Aorta (tissue), 5 donors: ENCODE measurements at regions not wholly inside any gene's neighbourhood (a gene's known extent, or its start where the extent isn't known, plus 50 kb on each side); places are given as distances from the start of the nearest gene placed in this dataset.
A peak's percentile ranks its signal among the peaks of the same experiment; 100 is the strongest.

Experiments used
- ATAC-seq: fragments of 200-7000 bp; cut with Tn5 transposase; one replicate; pipeline ENCODE4 v1.9.1; 2022; ENCODE audit warnings: moderate library complexity; ENCODE audit not compliant: low FRiP score
- DNase-seq, 2 donors: peaks; one replicate each; pipeline ENCODE4 v3.0.0-alpha.2; 2020
- H3K27ac ChIP-seq, 2 donors: one replicate each; pipeline ENCODE4 v1.5.1; 2013; ENCODE audit warnings: low read length in 2 of 2, mild to moderate bottlenecking in 2 of 2, moderate library complexity in 2 of 2, control low read depth in 1 of 2, inconsistent platforms in 1 of 2, low read depth in 1 of 2
- H3K27me3 ChIP-seq, 2 donors: one replicate each; pipeline ENCODE4 v1.6.1; 2013; ENCODE audit warnings: control low read depth in 1 of 2, low read length in 1 of 2, mild to moderate bottlenecking in 1 of 2, moderate library complexity in 1 of 2; ENCODE audit not compliant: insufficient read depth in 2 of 2, control insufficient read depth in 1 of 2
- H3K36me3 ChIP-seq, 2 donors: one replicate each; pipeline ENCODE4 v1.6.1; 2013; ENCODE audit warnings: control low read depth in 1 of 2, low read length in 1 of 2, mild to moderate bottlenecking in 1 of 2; ENCODE audit not compliant: insufficient read depth in 2 of 2, control insufficient read depth in 1 of 2
- H3K4me1 ChIP-seq, 2 donors: one replicate each; pipeline ENCODE4 v1.6.1; 2013; ENCODE audit warnings: low read length in 2 of 2, control low read depth in 1 of 2, mild to moderate bottlenecking in 1 of 2, moderate library complexity in 1 of 2; ENCODE audit not compliant: insufficient read depth in 2 of 2, control insufficient read depth in 1 of 2
- H3K4me3 ChIP-seq, 2 donors: one replicate each; pipeline ENCODE4 v1.5.1; 2013; ENCODE audit warnings: low read length in 2 of 2, control low read depth in 1 of 2, mild to moderate bottlenecking in 1 of 2
- H3K9me3 ChIP-seq: one replicate; pipeline ENCODE4 v1.6.1; 2013; ENCODE audit warnings: mild to moderate bottlenecking, low read length; ENCODE audit not compliant: control insufficient read depth
- WGBS, 2 donors: extraction: QIAGEN DNeasy Blood & Tissue Kit; methylation state at CpG; one replicate each; pipeline ENCODE4 v1.1.7; 2013; 5-methylcytosine and 5-hydroxymethylcytosine counted together
- intact Hi-C, 2 donors: fragments of 100-400 bp; cut with DNase I; formaldehyde crosslinking; loops; one replicate each; pipeline versions ENCODE4 v1.14.2 to v1.15.0; 2022
- donor health status: healthy with polysubstance abuse.
- donor health status: Bipolar disorder and iron deficiency.
- donor health status: DM: no; HTN: no; CAD: no.
- donor health status: DM: no; HTN: no; CAD: no.
- donor health status: DM: yes; HTN: yes; CAD: no.

DNA sequence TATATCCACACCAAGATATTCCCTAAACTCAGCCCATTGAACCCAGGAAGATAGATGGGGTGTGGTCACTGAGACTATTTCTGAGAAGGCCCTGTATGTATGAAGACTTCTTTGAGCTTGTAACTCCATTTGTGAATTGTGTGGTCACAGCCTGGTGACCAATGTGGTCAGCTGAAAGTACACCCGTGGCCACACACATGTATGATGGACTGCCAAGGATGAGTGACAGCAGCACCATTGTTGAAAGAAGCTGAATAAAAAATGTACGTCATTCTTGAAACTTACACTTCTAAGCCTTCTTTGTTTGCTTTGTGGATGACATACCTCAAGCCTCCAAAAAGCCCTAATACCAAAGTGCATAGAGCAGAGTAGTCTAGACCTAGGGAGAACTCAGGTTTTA is 581.4 kb downstream of the RAB28 start:
- DNase-seq = no peak
- no peak overlapping the region for H3K27ac ChIP-seq
- intact Hi-C loops = no loop called here
- no peak overlapping the region for H3K4me3 ChIP-seq
- H3K4me1 ChIP-seq = no peaks in the 10 kb centered on the region
- H3K9me3 ChIP-seq = no peaks in the 10 kb centered on the region
- WGBS, 2 donors = 66 to 77% methylated on average over 2 of the region's 2 CpGs
- no peaks in the 10 kb centered on the region for H3K36me3 ChIP-seq
- H3K27me3 ChIP-seq = peaks cover 0 to 2% of the 10 kb centered on the region in 2 donors
- ATAC-seq = no peak

GRCh38 chr4:12897954-12898353 is 586.2 kb downstream of the RAB28 start:
- peaks cover 1% of the 10 kb centered on the region for H3K9me3 ChIP-seq
- no peak overlapping the region for H3K27ac ChIP-seq
- no peaks in the 10 kb centered on the region for H3K36me3 ChIP-seq
- 60 to 65% methylated on average over 4 of the region's 4 CpGs for WGBS, 2 donors
- peaks cover 0 to 2% of the 10 kb centered on the region in 2 donors for H3K27me3 ChIP-seq
- DNase-seq = no peak
- intact Hi-C loops = no loop called here
- no peak for ATAC-seq
- H3K4me1 ChIP-seq = no peaks in the 10 kb centered on the region
- H3K4me3 ChIP-seq = no peak overlapping the region

- ATAC-seq = no peak
- 84 to 93% methylated on average over 1 of the region's 1 CpG for WGBS, 2 donors
- Histone ChIP-seq H3K27me3 (no peaks in the 10 kb centered on the region), H3K27ac (no peak overlapping the region), H3K4me3 (no peak overlapping the region), H3K36me3 (no peaks in the 10 kb centered on the region), H3K4me1 (no peaks in the 10 kb centered on the region), H3K9me3 (peaks cover 1% of the 10 kb centered on the region)
- intact Hi-C loops = no loop called here
- DNase-seq = no peak
Measured at GRCh38 chr4:12894062-12894461, 590.1 kb downstream of the RAB28 start.

- no peaks in the 10 kb centered on the region for H3K4me1 ChIP-seq
- H3K27me3 ChIP-seq = no peaks in the 10 kb centered on the region
- intact Hi-C loops = no loop called here
- H3K36me3 ChIP-seq = no peaks in the 10 kb centered on the region
- H3K27ac ChIP-seq = no peak overlapping the region
- WGBS, 2 donors = 31 to 38% methylated on average over 3 of the region's 3 CpGs
- peaks cover under 1% of the 10 kb centered on the region for H3K9me3 ChIP-seq
- ATAC-seq (peak; percentile 70), DNase-seq (peak in 1 of 2 donors; percentile 43)
- H3K4me3 ChIP-seq = no peak overlapping the region
Measured at GRCh38 chr4:12889054-12889453, 595.1 kb downstream of the RAB28 start.

DNA sequence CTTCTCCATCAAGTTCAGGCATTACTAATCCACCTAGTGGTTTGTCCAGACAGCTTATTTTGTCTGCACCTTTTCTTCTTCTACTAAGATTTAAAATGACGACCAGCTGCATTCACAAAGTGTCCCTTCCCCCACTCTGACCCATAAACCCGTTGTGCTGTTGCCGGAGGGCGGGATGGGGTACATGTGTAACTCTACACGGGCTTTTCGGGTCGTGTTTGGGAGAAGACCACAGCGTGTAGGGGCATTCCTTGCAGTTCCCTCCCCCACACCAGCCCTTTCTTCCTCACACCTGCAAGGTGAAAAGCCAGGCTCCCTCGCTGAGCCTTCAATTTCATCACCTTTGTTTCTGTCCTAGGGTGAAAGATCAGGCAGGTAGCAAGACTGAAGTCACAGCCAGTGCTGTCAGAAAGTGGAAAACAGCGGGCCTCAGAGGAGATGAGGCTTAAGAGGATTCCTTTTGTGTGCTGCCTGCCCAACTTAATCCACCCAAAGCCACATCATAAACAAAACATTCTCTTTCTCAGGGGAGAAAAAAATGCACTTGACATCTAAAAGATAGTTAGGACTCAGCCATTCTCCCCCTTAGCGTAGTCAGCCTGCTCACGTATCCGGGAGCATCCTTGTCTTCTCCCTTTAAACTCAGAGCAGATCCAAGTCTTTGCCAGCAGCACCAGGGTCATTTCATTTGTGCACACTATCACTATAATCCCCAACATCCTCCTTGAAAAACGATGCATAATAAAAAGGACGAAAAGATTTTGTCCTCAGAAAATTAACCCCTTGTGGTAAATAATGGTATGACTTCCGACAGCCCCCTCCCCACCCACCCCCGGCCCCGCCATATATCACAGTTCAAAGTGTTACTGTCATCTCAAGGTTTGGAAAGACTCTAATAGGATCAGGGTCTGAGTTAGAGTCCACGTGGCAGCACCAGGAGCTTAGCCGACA is 599.0 kb downstream of the RAB28 start:
- H3K9me3 ChIP-seq = peaks cover 1% of the 10 kb centered on the region
- WGBS, 2 donors = 58 to 64% methylated on average over 20 of the region's 20 CpGs
- H3K4me3 ChIP-seq = no peak overlapping the region
- DNase-seq (no peak), ATAC-seq (no peak)
- no peaks in the 10 kb centered on the region for H3K27me3 ChIP-seq
- H3K4me1 ChIP-seq = no peaks in the 10 kb centered on the region
- intact Hi-C loops = no loop called here
- H3K36me3 ChIP-seq = no peaks in the 10 kb centered on the region
- no peak overlapping the region for H3K27ac ChIP-seq

DNA sequence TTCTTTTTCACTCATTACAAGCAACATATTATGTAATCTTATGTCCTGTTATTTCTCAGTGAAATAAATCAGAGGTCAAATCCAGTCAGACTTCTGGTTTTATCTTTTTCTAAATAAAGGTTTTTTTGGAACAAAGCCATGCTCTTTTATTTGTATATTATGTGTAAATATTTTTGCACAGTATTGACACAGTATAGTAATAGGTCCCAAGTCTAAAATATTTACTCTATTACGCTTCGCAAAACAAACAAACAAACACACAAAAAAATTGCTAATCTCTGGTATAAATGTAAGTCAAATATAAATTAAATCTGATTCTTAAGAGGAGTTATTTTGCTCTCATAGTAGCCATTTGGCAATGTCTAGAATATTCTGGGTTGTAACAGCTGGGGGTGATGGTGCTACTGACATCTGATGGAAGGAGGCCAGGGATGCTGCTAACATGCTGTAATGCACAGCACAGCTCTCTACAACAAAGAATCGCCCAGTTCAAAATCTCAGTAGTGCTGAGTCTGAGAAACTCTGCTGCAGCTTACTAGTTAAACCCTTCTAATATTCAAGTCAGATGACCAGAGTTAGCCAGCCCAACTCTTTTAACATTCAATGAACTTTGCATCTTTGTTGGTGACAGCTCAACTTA is 602.1 kb downstream of the RAB28 start:
- Histone ChIP-seq H3K4me3 (no peak overlapping the region), H3K9me3 (peaks cover 1% of the 10 kb centered on the region), H3K4me1 (no peaks in the 10 kb centered on the region), H3K27me3 (no peaks in the 10 kb centered on the region), H3K36me3 (no peaks in the 10 kb centered on the region), H3K27ac (no peak overlapping the region)
- DNase-seq = no peak
- no peak for ATAC-seq
- intact Hi-C loops = no loop called here
- WGBS, 2 donors = 88% methylated on average over 3 of the region's 3 CpGs

DNA sequence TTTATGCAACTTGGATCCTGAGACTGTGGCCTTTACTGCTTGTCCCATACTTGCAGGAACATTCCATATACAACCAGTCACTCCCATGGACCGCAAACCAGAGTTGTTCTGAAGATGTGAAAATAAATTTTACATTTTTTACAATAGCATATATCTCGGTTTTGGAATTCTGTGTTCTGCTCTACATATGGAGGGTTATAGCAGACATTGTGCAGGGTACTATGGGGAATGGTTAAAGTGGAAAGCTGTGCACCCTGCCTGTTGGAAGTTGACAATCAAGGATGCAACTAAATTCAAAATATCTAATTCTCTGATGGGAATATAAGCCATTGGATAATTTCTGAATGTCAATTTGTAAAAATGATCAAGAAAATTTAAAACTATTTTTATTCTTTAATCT is 603.3 kb downstream of the RAB28 start:
- WGBS, 2 donors = 91 to 95% methylated on average over 2 of the region's 2 CpGs

DNA sequence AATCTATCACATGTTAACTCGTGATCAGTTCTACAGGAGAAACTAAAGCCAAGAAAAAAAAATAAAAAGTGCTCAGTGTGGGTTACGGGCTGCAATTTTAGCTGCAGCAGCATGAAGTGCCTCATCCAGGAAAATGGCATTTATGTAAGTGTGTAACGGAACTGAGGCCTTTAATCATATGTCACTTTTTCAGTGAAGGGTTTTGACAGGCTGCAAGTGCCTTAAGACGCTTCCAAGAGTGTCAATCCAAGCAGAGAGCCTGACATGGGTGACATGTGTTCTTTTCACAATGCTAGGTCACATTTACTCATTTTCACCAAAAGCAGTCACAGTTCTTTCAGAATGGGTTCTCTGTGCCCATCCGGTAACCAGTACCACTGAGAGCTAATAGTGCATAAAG is 604.6 kb downstream of the RAB28 start:
- H3K9me3 ChIP-seq = peaks cover 1% of the 10 kb centered on the region
- H3K27me3 ChIP-seq = no peaks in the 10 kb centered on the region
- ATAC-seq = no peak
- H3K27ac ChIP-seq = no peak overlapping the region
- H3K36me3 ChIP-seq = no peaks in the 10 kb centered on the region
- intact Hi-C loops = no loop called here
- H3K4me1 ChIP-seq = no peaks in the 10 kb centered on the region
- H3K4me3 ChIP-seq = no peak overlapping the region
- DNase-seq = no peak
- 73 to 77% methylated on average over 5 of the region's 5 CpGs for WGBS, 2 donors

More for the DNA sequence above, 603.3 kb downstream of the RAB28 start:
- DNase-seq (no peak), ATAC-seq (no peak)
- no peaks in the 10 kb centered on the region for H3K27me3 ChIP-seq
- H3K9me3 ChIP-seq = peaks cover 1% of the 10 kb centered on the region
- H3K4me1 ChIP-seq = no peaks in the 10 kb centered on the region
- H3K4me3 ChIP-seq = no peak overlapping the region
- no peaks in the 10 kb centered on the region for H3K36me3 ChIP-seq
- H3K27ac ChIP-seq = no peak overlapping the region
- intact Hi-C loops = no loop called here
